H9 (cell line): ENCODE measurements at regions not wholly inside any gene's neighbourhood (a gene's known extent, or its start where the extent isn't known, plus 50 kb on each side); places are given as distances from the start of the nearest gene placed in this dataset.

Experiments used
- DNase-seq: peaks from one replicate; pipeline ENCODE4 v3.0.0-alpha.2; 2017
- H2AFZ ChIP-seq: one replicate; pipeline ENCODE4 v1.6.1; 2013; ENCODE audit warnings: mild to moderate bottlenecking, low read length, control low read depth, moderate library complexity
- H2AK5ac ChIP-seq: 2 replicates; pipeline ENCODE4 v1.6.1; 2013; ENCODE audit warnings: low read length, control low read depth, mixed read lengths; ENCODE audit not compliant: insufficient read length
- H2BK120ac ChIP-seq: one replicate; pipeline ENCODE4 v1.6.1; 2013; ENCODE audit warnings: low read depth, mild to moderate bottlenecking, low read length, control low read depth, inconsistent platforms; ENCODE audit not compliant: poor library complexity, severe bottlenecking
- H2BK12ac ChIP-seq: 2 replicates; pipeline ENCODE4 v1.6.1; 2013; ENCODE audit warnings: low read length, control low read depth, mixed read lengths, low read depth; ENCODE audit not compliant: insufficient read length
- H2BK15ac ChIP-seq: 2 replicates; pipeline ENCODE4 v1.6.1; 2013; ENCODE audit warnings: low read depth, low read length, control low read depth
- H2BK20ac ChIP-seq: one replicate; pipeline ENCODE4 v1.6.1; 2013; ENCODE audit warnings: low read depth, mild to moderate bottlenecking, low read length, control low read depth, inconsistent platforms; ENCODE audit not compliant: poor library complexity, severe bottlenecking
- H2BK5ac ChIP-seq: 2 replicates; pipeline ENCODE4 v1.6.1; 2013; ENCODE audit warnings: low read length, control low read depth, mixed read lengths; ENCODE audit not compliant: insufficient read length
- H3K14ac ChIP-seq: 2 replicates; pipeline ENCODE4 v1.6.1; 2013; ENCODE audit warnings: low read length, control low read depth; ENCODE audit not compliant: insufficient read depth
- H3K18ac ChIP-seq: 2 replicates; pipeline ENCODE4 v1.6.1; 2013; ENCODE audit warnings: low read depth, mild to moderate bottlenecking, mixed read lengths, low read length, control low read depth; ENCODE audit not compliant: insufficient read length
- H3K23ac ChIP-seq: 2 replicates; pipeline ENCODE4 v1.6.1; 2013; ENCODE audit warnings: low read length, control low read depth, mixed read lengths, low read depth; ENCODE audit not compliant: insufficient read length
- H3K23me2 ChIP-seq: 2 replicates; pipeline ENCODE4 v1.6.1; 2013; ENCODE audit warnings: low read depth, mild to moderate bottlenecking, mixed read lengths, low read length, control low read depth; ENCODE audit not compliant: insufficient read length, poor library complexity, severe bottlenecking
- H3K27ac ChIP-seq: 2 replicates; pipeline ENCODE4 v1.5.1; 2013; ENCODE audit warnings: low read length, control low read depth, mixed read lengths, low read depth; ENCODE audit not compliant: insufficient read length
- H3K27me3 ChIP-seq: 2 replicates; pipeline ENCODE4 v1.6.1; 2013; ENCODE audit warnings: low read length, control low read depth, inconsistent platforms; ENCODE audit not compliant: insufficient read depth
- H3K4ac ChIP-seq: 2 replicates; pipeline ENCODE4 v1.6.1; 2013; ENCODE audit warnings: low read depth, mild to moderate bottlenecking, control low read depth, inconsistent platforms, low read length, moderate library complexity
- H3K4me1 ChIP-seq: 2 replicates; pipeline ENCODE4 v1.6.1; 2013; ENCODE audit warnings: low read length, control low read depth, inconsistent platforms; ENCODE audit not compliant: insufficient read depth
- H3K4me2 ChIP-seq: 2 replicates; pipeline ENCODE4 v1.6.1; 2013; ENCODE audit warnings: low read length, control low read depth, mixed read lengths; ENCODE audit not compliant: insufficient read length, insufficient read depth
- H3K56ac ChIP-seq: 2 replicates; pipeline ENCODE4 v1.6.1; 2013; ENCODE audit warnings: low read depth, mild to moderate bottlenecking, mixed read lengths, low read length, control low read depth; ENCODE audit not compliant: insufficient read length
- H3K79me1 ChIP-seq: 2 replicates; pipeline ENCODE4 v1.6.1; 2013; ENCODE audit warnings: low read depth, mild to moderate bottlenecking, moderate library complexity, low read length, control low read depth, inconsistent platforms; ENCODE audit not compliant: insufficient read depth, poor library complexity, severe bottlenecking
- H3K79me2 ChIP-seq: 2 replicates; pipeline ENCODE4 v1.6.1; 2013; ENCODE audit warnings: low read length, control low read depth, inconsistent platforms; ENCODE audit not compliant: insufficient read depth
- H3K9ac ChIP-seq: 2 replicates; pipeline ENCODE4 v1.6.1; 2013; ENCODE audit warnings: low read length, control low read depth, mixed read lengths; ENCODE audit not compliant: insufficient read length; ENCODE audit errors: extremely low read depth
- H3K9me3 ChIP-seq: one replicate; pipeline ENCODE4 v1.6.1; 2013; ENCODE audit warnings: low read depth, low read length, inconsistent platforms; ENCODE audit not compliant: control insufficient read depth
- H3T11ph ChIP-seq: one replicate; pipeline ENCODE4 v1.6.1; 2013; ENCODE audit warnings: mild to moderate bottlenecking, low read length, control low read depth, inconsistent platforms
- H4K20me1 ChIP-seq: one replicate; pipeline ENCODE4 v1.6.1; 2013; ENCODE audit not compliant: control insufficient read depth, insufficient read length, insufficient read depth
- H4K5ac ChIP-seq: 2 replicates; pipeline ENCODE4 v1.6.1; 2013; ENCODE audit warnings: low read depth, mild to moderate bottlenecking, mixed read lengths, low read length, control low read depth; ENCODE audit not compliant: insufficient read length
- H4K8ac ChIP-seq: replicated peaks from 2 replicates; pipeline ENCODE4 v1.6.1; 2013; ENCODE audit warnings: low read length, control low read depth, mixed read lengths, low read depth; ENCODE audit not compliant: insufficient read length
- H4K91ac ChIP-seq: 2 replicates; pipeline ENCODE4 v1.6.1; 2013; ENCODE audit warnings: low read depth, mild to moderate bottlenecking, moderate library complexity, mixed read lengths, low read length, control low read depth; ENCODE audit not compliant: insufficient read length
- H3K27ac Mint-ChIP-seq, 3 experiments: 2 replicates in 2 of 3; 3 replicates in 1 of 3; pipeline ENCODE4 v1.8.0; 2020 to 2021; ENCODE audit warnings: mixed read lengths in 3 of 3, mild to moderate bottlenecking in 1 of 3, moderate library complexity in 1 of 3
- H3K27me3 Mint-ChIP-seq: 2 replicates; pipeline ENCODE4 v1.8.0; 2021; ENCODE audit warnings: low read depth, mild to moderate bottlenecking, moderate library complexity, mixed read lengths
- H3K36me3 Mint-ChIP-seq, 3 experiments: 2 replicates in 2 of 3; 3 replicates in 1 of 3; pipeline ENCODE4 v1.8.0; 2020 to 2021; ENCODE audit warnings: low read depth in 3 of 3, mixed read lengths in 3 of 3; ENCODE audit not compliant: insufficient read depth in 1 of 3
- H3K4me1 Mint-ChIP-seq, 2 experiments: 2 replicates each; pipeline ENCODE4 v1.8.0; 2020; ENCODE audit warnings: mixed read lengths in 2 of 2
- H3K4me3 Mint-ChIP-seq, 2 experiments: 2 replicates in 1 of 2; 3 replicates in 1 of 2; pipeline ENCODE4 v1.8.0; 2020 to 2021; ENCODE audit warnings: mild to moderate bottlenecking in 2 of 2, mixed read lengths in 2 of 2, moderate library complexity in 1 of 2
- H3K9me3 Mint-ChIP-seq, 2 experiments: 2 replicates in 1 of 2; 3 replicates in 1 of 2; pipeline ENCODE4 v1.8.0; 2020; ENCODE audit warnings: mild to moderate bottlenecking in 2 of 2, mixed read lengths in 2 of 2, moderate library complexity in 1 of 2
- WGBS: extraction: QIAGEN DNeasy Blood & Tissue Kit; methylation state at CpG from one replicate; pipeline ENCODE4 v1.1.7; 2013; ENCODE audit warnings: missing lambda C conversion rate, low lambda C conversion rate, mixed read lengths; ENCODE audit not compliant: insufficient read length; ENCODE audit errors: extremely low coverage; 5-methylcytosine and 5-hydroxymethylcytosine counted together
- TF ChIP-seq, protein P1 (sequence below): fragments of 200-600 bp; sonication (generic); conservative IDR thresholded peaks from 3 replicates; pipeline ENCODE4 v1.8.0; 2021; ENCODE audit warnings: antibody characterized with exemption, mild to moderate bottlenecking

DNA sequence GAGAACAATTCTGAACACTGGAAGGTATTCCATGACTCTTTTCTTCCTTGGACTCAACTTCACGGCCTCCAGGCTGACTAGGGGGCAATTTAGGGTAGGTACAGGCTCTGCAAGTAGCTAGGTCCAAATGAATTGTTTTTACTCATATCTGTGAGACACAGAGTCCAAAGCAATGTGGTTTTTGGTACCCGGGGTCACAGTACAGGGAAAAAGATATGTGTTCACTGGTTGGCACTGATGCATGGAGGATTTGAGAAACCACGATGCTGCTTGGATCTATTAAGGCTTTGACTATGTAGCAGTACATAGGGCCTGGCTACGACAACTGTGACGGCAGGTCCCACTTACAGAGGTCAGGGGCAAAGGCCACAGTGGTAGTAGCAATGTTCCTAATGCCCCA is 200.6 kb downstream of the DUSP10 start:
- Mint-ChIP-seq H3K27me3 (0 out of 2 replicates have a peak, but pooled peaks cover 3% of the 10 kb centered on the region), H3K4me1 (peaks cover 12% of the 10 kb centered on the region in 2 experiments), H3K9me3 (no peaks in the 10 kb centered on the region), H3K27ac (no peak overlapping the region), H3K36me3 (no peaks in the 10 kb centered on the region), H3K4me3 (no peak overlapping the region)
- Histone ChIP-seq H3K14ac (no peak overlapping the region), H3K23ac (no peak overlapping the region), H3K79me1 (no peaks in the 10 kb centered on the region), H2BK12ac (no peak overlapping the region), H3K4me2 (no peak overlapping the region), H3K4me1 (no peaks in the 10 kb centered on the region), H4K91ac (no peak overlapping the region), H3K9ac (no peak overlapping the region), H3K9me3 (no peaks in the 10 kb centered on the region), H3K27me3 (no peaks in the 10 kb centered on the region), H2AFZ (no peak overlapping the region), H2BK5ac (no peak overlapping the region), H2BK120ac (no peak overlapping the region), H3K56ac (no peak overlapping the region), H3T11ph (no peak overlapping the region), H3K4ac (no peak overlapping the region), H3K23me2 (no peaks in the 10 kb centered on the region), H2BK15ac (no peak overlapping the region), H4K5ac (no peak overlapping the region), H3K18ac (no peak overlapping the region), H3K27ac (no peak overlapping the region), H2AK5ac (no peak overlapping the region), H4K8ac (no peak overlapping the region), H4K20me1 (no peaks in the 10 kb centered on the region), H3K79me2 (no peaks in the 10 kb centered on the region), H2BK20ac (no peak overlapping the region)
- TF ChIP-seq, protein P1, sequence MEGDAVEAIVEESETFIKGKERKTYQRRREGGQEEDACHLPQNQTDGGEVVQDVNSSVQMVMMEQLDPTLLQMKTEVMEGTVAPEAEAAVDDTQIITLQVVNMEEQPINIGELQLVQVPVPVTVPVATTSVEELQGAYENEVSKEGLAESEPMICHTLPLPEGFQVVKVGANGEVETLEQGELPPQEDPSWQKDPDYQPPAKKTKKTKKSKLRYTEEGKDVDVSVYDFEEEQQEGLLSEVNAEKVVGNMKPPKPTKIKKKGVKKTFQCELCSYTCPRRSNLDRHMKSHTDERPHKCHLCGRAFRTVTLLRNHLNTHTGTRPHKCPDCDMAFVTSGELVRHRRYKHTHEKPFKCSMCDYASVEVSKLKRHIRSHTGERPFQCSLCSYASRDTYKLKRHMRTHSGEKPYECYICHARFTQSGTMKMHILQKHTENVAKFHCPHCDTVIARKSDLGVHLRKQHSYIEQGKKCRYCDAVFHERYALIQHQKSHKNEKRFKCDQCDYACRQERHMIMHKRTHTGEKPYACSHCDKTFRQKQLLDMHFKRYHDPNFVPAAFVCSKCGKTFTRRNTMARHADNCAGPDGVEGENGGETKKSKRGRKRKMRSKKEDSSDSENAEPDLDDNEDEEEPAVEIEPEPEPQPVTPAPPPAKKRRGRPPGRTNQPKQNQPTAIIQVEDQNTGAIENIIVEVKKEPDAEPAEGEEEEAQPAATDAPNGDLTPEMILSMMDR, result no peak
- DNase-seq, result no peak
- WGBS, result no CpG with 5 or more reads among the region's 5 CpGs
